ENCODE measurements at regions not wholly inside any gene's neighbourhood (a gene's known extent, or its start where the extent isn't known, plus 50 kb on each side); places are given as distances from the start of the nearest gene placed in this dataset.
"Not testable (repeated sequence)": the region's sequence is repeated elsewhere in the genome, so short reads cannot be mapped to it uniquely, and the experiment has no call there.

GRCh38 chr1:149700677-149701567 is 81.6 kb upstream of the FCGR1A start:
- DNase-seq: not testable (repeated sequence)

DNA sequence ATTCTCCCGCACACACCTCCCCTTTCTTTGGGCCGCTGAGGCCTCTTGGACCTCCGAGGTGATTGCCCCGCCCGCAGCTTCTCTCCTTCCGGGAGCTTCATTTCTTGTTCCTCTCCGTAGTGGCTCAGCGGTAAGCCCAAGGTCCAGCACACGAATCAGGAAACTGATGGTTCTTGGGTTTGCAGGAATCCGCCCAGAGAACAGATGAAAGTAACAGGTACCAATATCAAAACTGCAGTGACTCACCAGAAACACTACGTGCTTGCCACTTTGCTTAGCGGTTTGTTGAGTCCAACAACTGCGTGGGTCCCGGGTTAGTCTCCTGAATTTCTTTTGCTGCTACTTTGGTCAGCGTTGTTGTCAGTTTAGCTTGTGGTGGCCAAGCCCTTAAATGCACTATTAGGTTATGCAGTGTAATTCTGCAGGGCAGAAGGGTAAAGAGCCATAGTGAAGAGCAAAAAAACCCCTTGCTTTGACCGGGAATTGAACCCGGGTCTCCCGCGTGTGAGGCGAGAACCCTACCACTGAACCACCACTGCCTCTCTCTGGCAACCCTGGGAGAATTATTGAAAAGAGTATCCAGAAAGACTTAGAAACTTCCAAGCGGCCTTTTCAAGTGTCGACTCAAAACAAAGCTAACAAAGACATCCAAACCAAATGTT is 74.2 kb upstream of the FCGR1A start:
- not testable (repeated sequence) for DNase-seq

- DNase-seq: not testable (repeated sequence)
These were observed 70.8 kb upstream of the FCGR1A start for GRCh38 chr1:149711651-149712050.

DNA sequence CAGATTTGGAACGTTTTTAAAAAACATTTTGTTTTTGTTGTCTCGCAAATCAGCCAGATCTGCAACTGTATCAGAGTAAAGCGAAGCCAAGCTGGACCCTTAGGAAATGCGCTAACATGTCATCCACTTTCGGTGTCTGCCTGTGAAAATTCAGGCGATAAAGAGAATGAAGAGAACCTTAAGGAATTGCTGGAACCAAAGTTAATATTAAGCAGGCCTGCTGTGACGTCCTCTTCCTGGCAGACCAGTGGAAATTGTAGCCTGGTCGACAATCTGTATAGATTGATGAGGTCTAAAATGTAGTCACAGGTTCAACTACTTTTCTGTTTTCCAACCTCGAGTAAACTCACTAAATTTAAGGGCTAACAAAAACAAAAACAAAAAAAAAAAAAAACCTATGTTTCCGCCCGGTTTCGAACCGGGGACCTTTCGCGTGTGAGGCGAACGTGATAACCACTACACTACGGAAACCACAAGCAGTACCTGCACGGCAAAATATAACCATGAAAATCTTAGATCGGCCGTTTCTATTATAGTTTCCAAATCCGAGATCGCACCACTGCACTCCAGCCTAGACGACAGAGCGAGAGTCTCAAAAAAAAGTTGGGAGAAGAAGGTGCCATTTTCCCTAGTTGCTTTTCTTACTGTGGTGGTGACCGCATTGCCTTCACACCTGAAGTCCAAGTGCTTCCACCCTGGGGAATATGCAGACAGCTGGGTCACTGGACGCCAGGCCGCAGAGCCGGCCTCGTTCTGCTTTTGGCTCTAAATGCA is 70.2 kb upstream of the FCGR1A start:
- DNase-seq: not testable (repeated sequence)

GRCh38 chr1:149713513-149713912 is 69.0 kb upstream of the FCGR1A start:
- DNase-seq: not testable (repeated sequence)

DNA sequence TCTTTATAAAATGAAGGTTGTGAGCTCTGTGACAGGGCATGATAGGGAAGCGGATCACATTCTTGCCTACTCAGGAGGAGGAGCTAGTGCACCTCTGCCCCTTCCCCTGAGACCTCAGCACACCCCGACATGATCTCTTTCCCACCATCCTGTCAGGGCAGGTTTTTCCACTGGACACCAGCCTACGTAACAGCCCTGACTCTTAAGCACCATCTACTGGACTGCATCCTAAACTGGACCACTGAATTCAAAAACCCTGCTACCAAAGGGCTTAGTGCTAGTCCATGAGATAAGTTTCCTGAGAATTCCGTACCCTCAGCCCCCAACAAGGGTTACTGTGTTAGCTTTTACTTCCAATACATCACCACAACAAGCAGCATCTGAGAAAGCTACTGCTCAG is 68.5 kb upstream of the FCGR1A start:
- not testable (repeated sequence) for DNase-seq

DNA sequence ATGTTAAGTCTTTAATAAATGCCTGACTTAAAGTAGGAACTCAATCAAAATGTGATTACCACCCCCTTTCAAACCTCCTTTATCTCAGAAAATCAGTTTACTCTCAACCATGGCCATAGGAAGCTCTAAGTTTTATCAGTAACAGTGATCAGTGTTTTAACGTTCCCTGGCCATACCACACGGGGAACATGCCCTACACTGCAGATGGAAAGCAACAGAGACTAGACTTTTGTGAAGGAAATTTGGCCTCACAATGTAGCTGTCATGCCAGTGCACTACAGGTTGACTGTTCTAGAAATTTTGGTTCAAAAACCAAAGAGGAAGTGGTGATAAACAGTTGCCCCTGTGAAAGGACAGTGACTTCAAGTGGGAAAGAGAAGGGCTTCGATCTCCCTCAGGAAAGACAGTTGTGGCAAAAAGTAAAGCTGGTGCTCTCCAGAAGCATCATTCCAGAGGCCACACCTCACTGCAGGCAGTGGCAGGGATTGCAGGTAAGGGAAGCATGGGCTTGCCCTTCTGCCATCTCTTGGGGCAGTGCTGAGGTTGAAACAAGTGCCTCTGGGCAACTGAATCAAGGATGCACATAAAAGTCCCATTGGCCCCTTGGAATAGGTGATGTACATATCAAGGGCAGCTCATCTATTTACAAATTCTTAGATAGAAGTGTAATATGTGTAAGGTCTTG is 57.7 kb upstream of the FCGR1A start:
- DNase-seq: not testable (repeated sequence)

DNA sequence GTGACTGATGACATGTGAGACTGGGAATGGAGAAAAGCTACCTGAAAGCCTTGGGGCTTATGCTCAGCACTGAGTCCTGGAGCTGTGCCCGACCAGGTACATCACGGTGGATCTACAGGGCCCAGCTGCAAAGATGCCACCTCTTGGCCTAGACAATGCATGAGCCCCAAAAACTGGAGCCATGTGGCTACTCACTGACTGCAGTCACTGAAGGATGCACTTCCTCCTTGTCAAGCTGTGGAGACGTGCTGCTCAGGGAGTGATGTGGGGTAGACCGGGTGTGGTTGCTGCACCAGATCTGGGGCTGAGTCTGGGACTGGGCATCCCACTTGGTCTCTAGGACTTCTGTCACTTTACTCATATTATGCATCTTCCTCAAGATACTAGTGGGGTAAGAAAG is 55.8 kb upstream of the FCGR1A start:
- DNase-seq: not testable (repeated sequence)

GRCh38 chr1:149728598-149728997 is 53.9 kb upstream of the FCGR1A start:
- DNase-seq: not testable (repeated sequence)

All from KG1 (cell line).